ENCODE measurements at regions not wholly inside any gene's neighbourhood (a gene's known extent, or its start where the extent isn't known, plus 50 kb on each side); places are given as distances from the start of the nearest gene placed in this dataset.

- no peak for TF ChIP-seq ZNF707 (CRISPR knock-in tag; conservative IDR thresholded peaks at IDR 0.05)
- no peak for TF ChIP-seq PBX2 (CRISPR knock-in tag; IDR thresholded peaks at IDR 0.05; ENCODE audit: low read depth)
- TF ChIP-seq PBX2 (tag; conservative IDR thresholded peaks at IDR 0.05; ENCODE audit: low read depth): no peak
- no peak for TF ChIP-seq MNT (conservative IDR thresholded peaks at IDR 0.05)
- TF ChIP-seq HMG20B (CRISPR knock-in tag; IDR thresholded peaks at IDR 0.05): no peak
- TF ChIP-seq MAZ (CRISPR knock-in tag; conservative IDR thresholded peaks at IDR 0.05 in 1 of 2, IDR thresholded peaks at IDR 0.05 in 1 of 2): no peak
- TF ChIP-seq FOXM1 (IDR thresholded peaks at IDR 0.05; ENCODE audit: low read depth): no peak
- TF ChIP-seq FOXM1 (CRISPR knock-in tag; IDR thresholded peaks at IDR 0.05; ENCODE audit: low read depth): no peak
- TF ChIP-seq HMGXB4 (CRISPR knock-in tag; IDR thresholded peaks at IDR 0.05): no peak
Measured at GRCh38 chr4:3874525-3875110, 108.4 kb downstream of the ADRA2C start (continued).

Data from K562 (cell line).